ENCODE measurements at regions not wholly inside any gene's neighbourhood (a gene's known extent, or its start where the extent isn't known, plus 50 kb on each side); places are given as distances from the start of the nearest gene placed in this dataset.

DNA sequence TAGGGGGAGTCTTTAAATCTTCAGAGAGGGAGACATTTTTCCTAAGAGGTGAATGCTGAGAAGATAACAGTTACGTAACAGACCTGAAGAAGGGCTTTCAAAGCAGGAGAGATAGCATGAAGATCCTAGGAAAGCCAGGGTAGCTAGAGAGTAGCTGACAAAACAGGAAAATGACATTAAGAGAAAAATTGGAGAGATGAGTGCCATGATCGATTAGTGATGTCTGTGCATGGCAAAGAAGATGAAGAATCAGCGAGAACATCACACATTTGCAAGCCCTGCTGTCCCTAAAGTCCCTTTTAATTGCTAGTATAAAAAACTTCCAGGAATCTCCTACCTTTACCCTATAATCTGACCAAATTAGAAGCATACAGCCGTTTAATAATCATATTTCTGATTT, 116.9 kb upstream of the PAX6 start:
- no peaks in the 10 kb centered on the region; the same call in 1 of the 2 replicates for H3K27me3 ChIP-seq (ENCODE audit: control insufficient read depth, insufficient read depth, low read length)
- no peak overlapping the region for H3K4me3 ChIP-seq (ENCODE audit: low read depth, low read length)
- H3K9me3 ChIP-seq (ENCODE audit: control insufficient read depth, insufficient read depth, low read length) = no peaks in the 10 kb centered on the region
- no peak overlapping the region for H3K27ac ChIP-seq (ENCODE audit: low read depth, low read length)
- no peak overlapping the region for H3K9ac ChIP-seq (ENCODE audit: low read depth, low read length)
- peaks cover 4% of the 10 kb centered on the region; the same call in 1 of the 2 replicates for H3K4me1 ChIP-seq (ENCODE audit: control insufficient read depth, insufficient read depth, low read length)
- no peaks in the 10 kb centered on the region for H3K36me3 ChIP-seq (ENCODE audit: control insufficient read depth, insufficient read depth, low read length)

DNA sequence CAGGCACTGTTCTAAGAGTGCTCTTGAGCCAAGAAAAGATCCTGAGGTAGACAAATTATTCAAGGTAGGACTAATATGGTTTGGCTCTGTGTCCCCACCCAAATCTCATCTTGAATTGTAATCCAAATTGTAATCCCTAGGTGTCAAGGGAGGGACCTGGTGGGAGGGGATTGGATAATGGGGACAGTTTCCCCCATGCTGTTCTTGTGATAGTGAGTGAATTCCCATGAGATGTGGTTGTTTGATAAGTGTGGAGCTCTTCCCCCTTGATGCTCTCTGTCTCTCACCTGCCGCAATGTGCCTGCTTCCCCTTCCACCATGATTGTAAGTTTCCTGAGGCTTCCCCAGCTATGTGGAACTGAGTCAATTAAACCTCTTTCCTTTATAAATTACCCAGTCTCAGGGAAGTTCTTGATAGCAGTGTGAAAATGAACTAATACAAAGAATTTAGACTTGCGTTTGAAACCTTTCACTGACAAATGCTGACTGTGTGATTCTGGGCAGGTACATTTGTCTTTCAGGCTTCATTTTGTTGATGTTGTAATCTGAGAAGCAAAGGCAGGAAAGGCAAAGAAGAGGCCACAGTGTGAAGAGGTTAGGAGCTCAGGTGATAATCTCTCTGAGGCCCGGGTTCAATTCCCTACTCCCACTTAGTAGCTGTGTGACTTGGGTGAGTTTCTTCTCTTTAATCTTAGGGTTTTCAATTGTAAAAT, 115.8 kb upstream of the PAX6 start:
- H3K27me3 ChIP-seq (ENCODE audit: control insufficient read depth, insufficient read depth, low read length) = no peaks in the 10 kb centered on the region; the same call in 1 of the 2 replicates
- H3K4me3 ChIP-seq (ENCODE audit: low read depth, low read length) = no peak overlapping the region
- H3K27ac ChIP-seq (ENCODE audit: low read depth, low read length) = no peak overlapping the region

DNA sequence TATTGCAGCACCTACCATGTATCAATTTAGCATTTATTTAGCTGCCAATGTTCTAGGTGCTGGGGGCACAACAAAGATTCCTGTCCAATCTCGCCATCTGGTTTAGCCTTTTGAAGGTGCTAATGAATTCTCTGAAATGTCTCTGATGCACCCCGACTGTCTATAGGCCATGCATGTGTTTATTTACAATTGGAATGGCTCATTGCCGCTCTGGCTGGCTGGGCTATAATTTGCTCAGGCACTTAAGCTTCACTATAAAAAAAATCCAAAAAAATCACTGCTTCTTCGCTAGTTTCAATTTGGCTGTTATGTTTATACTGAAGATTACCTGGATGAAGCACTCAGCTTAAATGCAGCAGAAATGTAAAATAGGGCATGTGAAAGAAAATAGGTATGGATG, 115.0 kb upstream of the PAX6 start:
- Histone ChIP-seq H3K27ac (ENCODE audit: low read depth, low read length) (no peak overlapping the region), H3K4me3 (ENCODE audit: low read depth, low read length) (no peak overlapping the region), H3K9me3 (ENCODE audit: control insufficient read depth, insufficient read depth, low read length) (no peaks in the 10 kb centered on the region), H3K9ac (ENCODE audit: low read depth, low read length) (no peak overlapping the region), H3K4me1 (ENCODE audit: control insufficient read depth, insufficient read depth, low read length) (peaks cover 4% of the 10 kb centered on the region; the same call in 1 of the 2 replicates), H3K27me3 (ENCODE audit: control insufficient read depth, insufficient read depth, low read length) (no peaks in the 10 kb centered on the region; the same call in 1 of the 2 replicates), H3K36me3 (ENCODE audit: control insufficient read depth, insufficient read depth, low read length) (no peaks in the 10 kb centered on the region)

More for the DNA sequence above, 115.8 kb upstream of the PAX6 start:
- Histone ChIP-seq H3K9ac (ENCODE audit: low read depth, low read length) (no peak overlapping the region), H3K36me3 (ENCODE audit: control insufficient read depth, insufficient read depth, low read length) (no peaks in the 10 kb centered on the region), H3K4me1 (ENCODE audit: control insufficient read depth, insufficient read depth, low read length) (peaks cover 4% of the 10 kb centered on the region; the same call in 1 of the 2 replicates), H3K9me3 (ENCODE audit: control insufficient read depth, insufficient read depth, low read length) (no peaks in the 10 kb centered on the region)

DNA sequence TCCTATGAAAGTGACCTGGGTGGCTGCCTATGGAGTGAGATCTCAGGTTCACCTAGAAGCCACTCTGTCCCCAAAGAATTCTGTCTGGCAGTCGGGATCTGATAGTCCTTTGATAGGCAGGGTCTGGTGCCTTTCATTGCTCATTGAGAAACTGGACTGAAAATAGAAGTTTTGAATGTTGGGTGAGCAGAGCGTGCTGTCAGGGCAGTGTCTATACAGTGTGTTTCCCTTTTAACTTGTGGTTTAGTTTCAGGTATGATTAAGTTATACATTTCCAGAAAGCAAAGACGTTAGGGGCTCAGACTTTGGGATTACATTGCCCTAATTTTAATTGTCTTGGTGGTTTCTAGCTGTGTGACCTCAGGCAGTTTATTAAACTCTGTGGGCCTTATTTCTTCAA, 111.3 kb upstream of the PAX6 start:
- Histone ChIP-seq H3K27me3 (ENCODE audit: control insufficient read depth, insufficient read depth, low read length) (no peaks in the 10 kb centered on the region; the same call in 1 of the 2 replicates), H3K27ac (ENCODE audit: low read depth, low read length) (no peak overlapping the region)

DNA sequence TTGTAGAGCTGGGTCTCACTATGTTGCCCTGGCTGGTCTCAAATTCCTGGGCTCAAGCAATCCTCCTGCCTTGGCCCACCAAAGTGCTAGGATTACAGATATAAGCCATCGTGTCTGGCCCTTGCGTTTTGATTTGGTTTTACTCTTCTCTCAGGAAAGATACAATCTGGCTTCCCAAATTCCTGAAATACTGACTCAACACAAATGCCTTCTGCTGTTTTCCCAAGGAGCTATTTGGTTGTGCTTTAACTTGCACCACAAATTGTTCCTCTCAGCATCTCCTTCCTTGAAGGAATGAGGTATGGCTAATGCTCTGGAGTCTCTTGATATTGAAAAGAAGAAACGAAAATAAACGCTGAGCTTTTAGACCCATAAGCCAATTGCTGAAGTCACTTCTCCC, 110.0 kb upstream of the PAX6 start:
- Histone ChIP-seq H3K4me1 (ENCODE audit: control insufficient read depth, insufficient read depth, low read length) (no peaks in the 10 kb centered on the region), H3K27ac (ENCODE audit: low read depth, low read length) (no peak overlapping the region), H3K9ac (ENCODE audit: low read depth, low read length) (no peak overlapping the region), H3K36me3 (ENCODE audit: control insufficient read depth, insufficient read depth, low read length) (no peaks in the 10 kb centered on the region), H3K9me3 (ENCODE audit: control insufficient read depth, insufficient read depth, low read length) (no peaks in the 10 kb centered on the region), H3K27me3 (ENCODE audit: control insufficient read depth, insufficient read depth, low read length) (no peaks in the 10 kb centered on the region; the same call in 1 of the 2 replicates), H3K4me3 (ENCODE audit: low read depth, low read length) (no peak overlapping the region)

More for the DNA sequence above, 111.3 kb upstream of the PAX6 start:
- no peak overlapping the region for H3K9ac ChIP-seq (ENCODE audit: low read depth, low read length)
- H3K4me3 ChIP-seq (ENCODE audit: low read depth, low read length) = no peak overlapping the region
- no peaks in the 10 kb centered on the region for H3K9me3 ChIP-seq (ENCODE audit: control insufficient read depth, insufficient read depth, low read length)
- H3K36me3 ChIP-seq (ENCODE audit: control insufficient read depth, insufficient read depth, low read length) = no peaks in the 10 kb centered on the region
- peaks cover 4% of the 10 kb centered on the region; the same call in 1 of the 2 replicates for H3K4me1 ChIP-seq (ENCODE audit: control insufficient read depth, insufficient read depth, low read length)

DNA sequence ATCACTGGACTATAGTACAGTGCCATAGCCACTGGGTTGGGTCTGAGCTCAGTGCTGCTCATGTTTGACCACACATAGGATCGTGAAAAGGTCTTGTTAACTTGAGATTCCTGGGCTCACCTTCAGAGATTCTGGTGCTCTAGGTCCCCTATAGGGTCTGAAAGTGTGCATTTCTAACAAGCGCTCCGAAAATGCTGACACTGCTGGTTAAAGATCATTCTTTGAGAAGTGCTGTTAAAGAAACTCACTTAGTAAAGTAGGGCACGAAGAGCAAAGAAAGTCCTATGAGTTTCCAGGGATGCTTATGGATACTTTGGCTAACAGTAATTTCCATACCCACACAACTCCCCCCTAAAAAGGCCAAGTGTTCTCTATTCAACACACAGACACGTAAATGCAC, 108.1 kb upstream of the PAX6 start:
- Histone ChIP-seq H3K9me3 (ENCODE audit: control insufficient read depth, insufficient read depth, low read length) (no peaks in the 10 kb centered on the region), H3K4me1 (ENCODE audit: control insufficient read depth, insufficient read depth, low read length) (no peaks in the 10 kb centered on the region), H3K36me3 (ENCODE audit: control insufficient read depth, insufficient read depth, low read length) (no peaks in the 10 kb centered on the region), H3K27ac (ENCODE audit: low read depth, low read length) (no peak overlapping the region), H3K9ac (ENCODE audit: low read depth, low read length) (no peak overlapping the region), H3K27me3 (ENCODE audit: control insufficient read depth, insufficient read depth, low read length) (no peaks in the 10 kb centered on the region; the same call in 1 of the 2 replicates), H3K4me3 (ENCODE audit: low read depth, low read length) (no peak overlapping the region)

DNA sequence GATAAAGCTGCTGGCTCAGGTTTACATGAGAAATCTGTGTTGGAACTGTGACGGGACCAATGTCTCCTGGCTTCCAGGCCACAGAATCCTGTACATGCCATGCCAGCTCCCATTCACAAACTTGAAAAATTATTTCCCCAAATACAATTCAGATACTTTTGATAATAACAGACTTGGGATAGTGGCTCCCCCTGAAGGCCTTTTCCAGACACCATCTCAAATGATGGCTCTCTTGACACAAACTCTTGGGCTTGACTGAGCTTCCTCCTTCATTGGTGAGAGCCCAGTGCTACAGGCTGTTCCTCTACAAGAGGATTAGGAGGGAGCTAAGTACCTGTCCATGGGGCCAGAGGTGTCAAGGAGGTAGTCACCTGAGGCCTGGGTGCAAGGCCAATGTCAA, 104.7 kb upstream of the PAX6 start:
- Histone ChIP-seq H3K4me3 (ENCODE audit: low read depth, low read length) (no peak overlapping the region), H3K9ac (ENCODE audit: low read depth, low read length) (no peak overlapping the region), H3K4me1 (ENCODE audit: control insufficient read depth, insufficient read depth, low read length) (no peaks in the 10 kb centered on the region), H3K27ac (ENCODE audit: low read depth, low read length) (no peak overlapping the region), H3K9me3 (ENCODE audit: control insufficient read depth, insufficient read depth, low read length) (no peaks in the 10 kb centered on the region), H3K27me3 (ENCODE audit: control insufficient read depth, insufficient read depth, low read length) (no peaks in the 10 kb centered on the region; the same call in 1 of the 2 replicates), H3K36me3 (ENCODE audit: control insufficient read depth, insufficient read depth, low read length) (no peaks in the 10 kb centered on the region)

DNA sequence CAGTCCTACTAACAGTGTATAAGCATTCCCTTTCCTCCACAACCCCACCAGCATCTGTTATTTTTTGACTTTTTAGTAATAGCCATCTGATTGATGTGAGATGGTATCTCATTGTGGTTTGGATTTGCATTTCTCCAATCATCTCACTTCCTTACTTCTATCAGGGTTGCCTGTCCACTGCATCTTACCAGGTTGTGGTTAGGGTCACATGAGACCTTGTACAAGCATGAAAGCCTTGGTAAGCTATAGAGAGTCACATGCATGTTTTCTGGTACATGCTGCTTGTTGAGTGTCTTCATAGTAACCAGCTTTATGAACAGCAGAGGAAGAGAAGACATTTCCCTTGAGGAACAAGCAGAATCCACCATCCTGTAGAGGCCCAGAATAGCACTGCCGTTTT, 102.9 kb upstream of the PAX6 start:
- H3K27me3 ChIP-seq (ENCODE audit: control insufficient read depth, insufficient read depth, low read length) = no peaks in the 10 kb centered on the region; the same call in 1 of the 2 replicates
- no peak overlapping the region for H3K9ac ChIP-seq (ENCODE audit: low read depth, low read length)
- no peaks in the 10 kb centered on the region for H3K4me1 ChIP-seq (ENCODE audit: control insufficient read depth, insufficient read depth, low read length)
- no peak overlapping the region for H3K4me3 ChIP-seq (ENCODE audit: low read depth, low read length)
- H3K27ac ChIP-seq (ENCODE audit: low read depth, low read length) = no peak overlapping the region
- H3K36me3 ChIP-seq (ENCODE audit: control insufficient read depth, insufficient read depth, low read length) = no peaks in the 10 kb centered on the region
- H3K9me3 ChIP-seq (ENCODE audit: control insufficient read depth, insufficient read depth, low read length) = no peaks in the 10 kb centered on the region

DNA sequence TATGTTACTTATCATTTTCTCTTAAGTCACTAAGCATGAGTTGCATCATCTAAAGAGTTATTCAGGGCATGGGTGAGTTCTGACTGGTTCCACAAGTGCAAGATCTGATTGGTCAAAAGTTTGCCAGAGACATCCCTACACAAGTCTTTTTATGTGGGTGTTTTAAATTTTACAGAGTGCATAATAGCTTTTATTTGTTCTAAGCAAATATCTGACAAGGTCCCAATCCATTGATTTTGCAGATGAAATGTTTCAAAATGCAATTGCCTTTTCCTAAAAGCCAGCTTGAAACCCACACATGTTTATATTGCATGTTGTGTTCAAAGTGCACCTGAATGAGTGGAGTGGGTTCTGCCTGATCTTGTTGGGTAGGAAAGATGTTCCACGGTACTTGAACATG, 101.7 kb upstream of the PAX6 start:
- H3K36me3 ChIP-seq (ENCODE audit: control insufficient read depth, insufficient read depth, low read length) = no peaks in the 10 kb centered on the region
- no peak overlapping the region for H3K4me3 ChIP-seq (ENCODE audit: low read depth, low read length)
- no peaks in the 10 kb centered on the region for H3K4me1 ChIP-seq (ENCODE audit: control insufficient read depth, insufficient read depth, low read length)
- H3K27ac ChIP-seq (ENCODE audit: low read depth, low read length) = no peak overlapping the region
- H3K9ac ChIP-seq (ENCODE audit: low read depth, low read length) = no peak overlapping the region
- H3K27me3 ChIP-seq (ENCODE audit: control insufficient read depth, insufficient read depth, low read length) = no peaks in the 10 kb centered on the region; the same call in 1 of the 2 replicates
- H3K9me3 ChIP-seq (ENCODE audit: control insufficient read depth, insufficient read depth, low read length) = no peaks in the 10 kb centered on the region

DNA sequence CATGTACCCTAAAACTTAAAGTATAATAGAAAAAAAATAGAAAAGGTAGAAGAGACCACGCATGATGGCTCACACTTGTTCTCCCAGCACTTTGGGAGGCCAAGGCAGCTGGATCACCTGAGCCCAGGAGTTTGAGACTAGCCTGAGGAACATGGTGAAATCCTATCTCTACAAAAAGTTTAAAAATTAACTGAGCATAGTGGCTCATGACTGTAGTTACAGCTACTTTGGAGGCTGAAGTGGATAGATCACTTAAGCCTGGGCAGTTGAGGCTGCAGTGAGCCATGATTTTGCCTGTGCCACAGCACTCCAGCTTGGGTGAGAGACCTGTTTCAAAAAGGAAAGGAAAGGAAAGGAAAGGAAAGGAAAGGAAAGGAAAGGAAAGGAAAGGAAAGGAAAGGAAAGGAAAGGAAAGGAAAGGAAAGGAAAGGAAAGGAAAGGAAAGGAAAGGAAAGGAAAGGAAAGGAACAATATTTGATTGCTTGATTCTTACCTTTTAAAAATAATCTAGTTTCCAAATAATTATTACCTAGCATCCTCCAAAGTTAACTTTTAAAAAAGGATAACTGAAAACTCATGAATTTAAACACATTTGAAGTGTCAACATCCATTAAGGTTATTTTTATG, 99.9 kb upstream of the PAX6 start:
- H3K4me3 ChIP-seq (ENCODE audit: low read depth, low read length) = no peak overlapping the region
- H3K9me3 ChIP-seq (ENCODE audit: control insufficient read depth, insufficient read depth, low read length) = no peaks in the 10 kb centered on the region
- no peak overlapping the region for H3K9ac ChIP-seq (ENCODE audit: low read depth, low read length)
- no peak overlapping the region for H3K27ac ChIP-seq (ENCODE audit: low read depth, low read length)
- no peaks in the 10 kb centered on the region; the same call in 1 of the 2 replicates for H3K27me3 ChIP-seq (ENCODE audit: control insufficient read depth, insufficient read depth, low read length)
- no peaks in the 10 kb centered on the region for H3K4me1 ChIP-seq (ENCODE audit: control insufficient read depth, insufficient read depth, low read length)
- H3K36me3 ChIP-seq (ENCODE audit: control insufficient read depth, insufficient read depth, low read length) = no peaks in the 10 kb centered on the region

All from HUES48 (cell line).